Nephron progenitor cell (in vitro differentiated cells): ENCODE measurements at regions not wholly inside any gene's neighbourhood (a gene's known extent, or its start where the extent isn't known, plus 50 kb on each side); places are given as distances from the start of the nearest gene placed in this dataset.
"Not testable (repeated sequence)": the region's sequence is repeated elsewhere in the genome, so short reads cannot be mapped to it uniquely, and the experiment has no call there.

Source experiments
- DNase-seq: peaks from one replicate; pipeline ENCODE4 v3.0.0; 2021
- H3K27ac Mint-ChIP-seq: 2 replicates; pipeline ENCODE4 v1.8.0; 2021; ENCODE audit warnings: mild to moderate bottlenecking, moderate library complexity, mixed read lengths
- H3K27me3 Mint-ChIP-seq: 2 replicates; pipeline ENCODE4 v1.8.0; 2021; ENCODE audit warnings: mild to moderate bottlenecking, low read depth, mixed read lengths; ENCODE audit not compliant: poor library complexity
- H3K36me3 Mint-ChIP-seq: 2 replicates; pipeline ENCODE4 v1.8.0; 2021; ENCODE audit warnings: low read depth, mixed read lengths
- H3K4me1 Mint-ChIP-seq: 2 replicates; pipeline ENCODE4 v1.8.0; 2021; ENCODE audit warnings: mixed read lengths
- H3K4me3 Mint-ChIP-seq: 2 replicates; pipeline ENCODE4 v1.8.0; 2021; ENCODE audit warnings: mild to moderate bottlenecking, moderate library complexity, mixed read lengths
- H3K9me3 Mint-ChIP-seq: 2 replicates; pipeline ENCODE4 v1.8.0; 2021; ENCODE audit warnings: mild to moderate bottlenecking, moderate library complexity, mixed read lengths
- CTCF ChIP-seq: fragments of 200-600 bp; sonication (generic); IDR thresholded peaks from 2 replicates; pipeline ENCODE4 v1.5.0; 2021; ENCODE audit warnings: antibody characterized with exemption

DNA sequence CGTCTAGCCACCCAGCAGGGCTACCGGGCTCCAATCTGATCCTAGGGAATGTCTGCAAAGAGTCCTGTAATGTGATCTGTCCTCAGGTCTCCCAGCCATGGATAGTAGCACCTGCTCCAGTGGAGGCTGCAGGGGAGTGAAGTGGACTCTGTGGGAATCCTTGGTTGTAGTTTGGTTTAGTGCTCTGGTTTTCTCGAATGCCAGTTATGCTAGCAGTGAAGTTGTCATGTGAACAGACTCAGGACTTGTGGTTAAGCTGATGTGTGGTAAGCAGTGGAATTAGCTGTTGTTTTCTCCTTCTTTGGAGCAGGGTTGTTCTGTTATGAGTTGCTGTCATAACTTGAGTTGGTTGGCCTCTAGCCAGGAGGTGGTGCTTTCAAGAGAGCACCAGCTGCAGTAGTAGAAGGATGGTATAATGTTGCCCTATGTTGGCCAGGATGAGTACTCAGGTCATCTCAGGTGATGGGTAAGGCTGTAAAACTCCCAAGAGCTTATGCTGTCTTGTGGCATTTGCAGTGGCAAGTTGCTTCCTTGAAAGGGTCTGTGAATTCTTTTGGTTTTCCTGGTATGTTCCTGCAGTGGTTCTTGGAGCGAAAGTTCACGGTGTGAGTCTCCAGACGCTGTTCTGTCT is 390.2 kb downstream of the UTRN start:
- H3K4me1 Mint-ChIP-seq: no peaks in the 10 kb centered on the region
- no peak for DNase-seq
- H3K9me3 Mint-ChIP-seq: peaks cover 62% of the 10 kb centered on the region
- peaks cover 6% of the 10 kb centered on the region for H3K27me3 Mint-ChIP-seq
- H3K4me3 Mint-ChIP-seq: no peak overlapping the region
- H3K27ac Mint-ChIP-seq: no peak overlapping the region
- H3K36me3 Mint-ChIP-seq: peaks cover 44% of the 10 kb centered on the region
- TF ChIP-seq CTCF: no peak

DNA sequence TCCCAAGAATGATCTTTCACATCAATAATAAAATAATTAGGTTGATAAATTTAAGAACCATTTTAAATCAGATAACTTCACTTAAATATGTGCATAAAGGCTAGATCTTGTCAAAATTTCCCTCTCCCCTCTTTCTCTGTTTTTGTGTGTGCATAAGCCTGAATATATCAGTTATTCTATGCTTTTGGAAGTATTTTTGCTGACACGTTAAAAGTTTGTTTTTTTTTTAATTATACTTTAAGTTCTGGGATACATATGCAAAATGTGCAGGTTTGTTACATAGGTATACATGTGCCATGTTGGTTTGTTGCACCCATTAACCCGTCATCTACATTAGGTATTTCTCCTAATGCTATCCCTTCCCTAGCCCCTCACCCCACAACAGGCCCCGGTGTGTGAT is 391.2 kb downstream of the UTRN start:
- not testable (repeated sequence) for H3K4me1 Mint-ChIP-seq, H3K27me3 Mint-ChIP-seq, DNase-seq, H3K27ac Mint-ChIP-seq, H3K4me3 Mint-ChIP-seq
- peaks cover 52% of the 10 kb centered on the region for H3K9me3 Mint-ChIP-seq
- peaks cover 42% of the 10 kb centered on the region for H3K36me3 Mint-ChIP-seq

DNA sequence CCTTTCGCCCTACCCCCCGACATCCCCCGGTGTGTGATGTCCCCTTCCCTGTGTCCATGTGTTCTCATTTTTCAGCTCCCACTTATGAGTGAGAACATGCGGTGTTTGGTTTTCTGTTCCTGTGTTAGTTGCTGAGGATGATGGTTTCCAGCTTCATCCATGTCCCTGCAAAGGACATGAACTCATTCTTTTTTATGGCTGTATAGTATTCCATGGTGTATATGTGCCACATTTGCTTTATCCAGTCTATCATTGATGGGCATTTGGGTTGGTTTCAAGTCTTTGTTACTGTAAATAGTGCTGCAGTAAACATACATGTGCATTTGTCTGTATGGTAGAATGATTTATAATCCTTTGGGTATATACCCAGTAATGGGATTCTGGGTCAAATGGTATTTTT is 392.1 kb downstream of the UTRN start:
- H3K4me1 Mint-ChIP-seq: not testable (repeated sequence)

DNA sequence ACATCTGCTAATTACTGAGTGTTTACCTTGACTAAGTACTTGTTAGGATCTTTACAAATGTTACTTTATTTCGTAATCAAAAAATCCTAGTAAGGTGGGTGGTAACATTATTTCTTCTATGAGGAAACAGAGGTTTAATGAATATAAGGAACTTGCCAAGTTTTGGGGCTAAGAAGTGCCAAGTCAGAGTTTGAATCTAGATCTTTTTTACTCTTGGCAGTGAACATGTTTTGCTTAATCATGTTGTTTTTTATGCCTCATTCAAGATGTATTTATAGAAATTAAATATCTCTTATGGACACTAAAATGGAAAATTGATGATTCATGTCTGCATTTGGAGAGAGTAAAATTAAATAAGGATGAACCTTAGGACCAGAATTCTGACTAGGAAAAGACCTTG is 393.7 kb downstream of the UTRN start:
- Mint-ChIP-seq H3K4me3 (no peak overlapping the region), H3K27me3 (peaks cover 4% of the 10 kb centered on the region), H3K9me3 (peaks cover 27% of the 10 kb centered on the region), H3K27ac (no peak overlapping the region), H3K4me1 (no peaks in the 10 kb centered on the region), H3K36me3 (peaks cover 36% of the 10 kb centered on the region)
- no peak for TF ChIP-seq CTCF
- DNase-seq: no peak

More for the DNA sequence above, 392.1 kb downstream of the UTRN start:
- H3K27ac Mint-ChIP-seq, H3K4me3 Mint-ChIP-seq, DNase-seq, H3K27me3 Mint-ChIP-seq: not testable (repeated sequence)
- Mint-ChIP-seq H3K36me3 (peaks cover 39% of the 10 kb centered on the region), H3K9me3 (peaks cover 43% of the 10 kb centered on the region)

DNA sequence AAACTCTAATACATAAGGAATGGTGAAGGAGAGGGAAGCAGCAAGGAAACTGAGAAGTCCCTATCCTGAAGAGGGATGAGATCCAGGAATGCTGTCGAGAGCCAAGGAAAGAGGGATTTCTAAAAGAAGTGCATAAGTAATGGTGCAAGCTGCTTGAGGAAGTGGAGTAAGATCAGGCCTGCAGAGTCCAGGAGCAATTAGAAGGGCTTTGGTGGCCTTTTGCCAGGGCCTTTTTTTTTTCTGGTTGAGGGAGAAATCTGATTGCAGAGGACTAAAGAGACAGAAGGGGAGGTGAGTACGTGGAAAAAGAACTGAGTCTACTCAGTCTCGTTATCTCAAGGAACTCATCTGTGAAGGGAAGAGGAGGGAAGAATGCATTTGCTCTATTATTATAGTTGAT is 396.2 kb downstream of the UTRN start:
- no peak for DNase-seq
- peaks cover 21% of the 10 kb centered on the region for H3K9me3 Mint-ChIP-seq
- H3K27ac Mint-ChIP-seq: peak overlapping the region; percentile 18
- H3K4me1 Mint-ChIP-seq: no peaks in the 10 kb centered on the region
- TF ChIP-seq CTCF: no peak
- peaks cover 48% of the 10 kb centered on the region for H3K36me3 Mint-ChIP-seq
- no peak overlapping the region for H3K4me3 Mint-ChIP-seq
- peaks cover 4% of the 10 kb centered on the region for H3K27me3 Mint-ChIP-seq

- Mint-ChIP-seq H3K4me3 (no peak overlapping the region), H3K4me1 (no peaks in the 10 kb centered on the region), H3K27me3 (peaks cover 4% of the 10 kb centered on the region), H3K27ac (no peak overlapping the region), H3K9me3 (peaks cover 35% of the 10 kb centered on the region), H3K36me3 (peaks cover 69% of the 10 kb centered on the region)
- TF ChIP-seq CTCF: no peak
- no peak for DNase-seq
Measured at GRCh38 chr6:144683216-144684070, 398.3 kb downstream of the UTRN start.

DNA sequence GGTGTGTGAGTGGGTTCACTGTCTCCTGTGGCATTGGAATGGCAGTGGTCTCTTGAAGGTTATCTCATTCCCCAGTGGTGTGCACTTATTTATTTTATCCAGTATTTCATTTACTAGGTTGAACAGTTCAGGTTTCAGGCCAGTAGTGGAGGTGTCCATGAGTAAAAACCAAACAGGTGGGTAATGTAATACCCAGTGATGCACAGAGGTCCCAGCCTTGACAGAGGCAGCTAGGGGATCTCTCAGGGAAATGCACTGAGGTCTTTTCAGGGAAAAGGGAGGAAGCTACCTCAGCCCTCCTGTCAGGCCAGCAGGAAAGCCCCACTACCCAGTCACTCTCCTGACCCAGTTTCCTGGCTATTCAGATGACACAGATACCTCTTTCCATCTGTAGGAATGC is 403.6 kb downstream of the UTRN start:
- no peak overlapping the region for H3K27ac Mint-ChIP-seq
- H3K36me3 Mint-ChIP-seq: peaks cover 75% of the 10 kb centered on the region

More for the DNA sequence above, 403.6 kb downstream of the UTRN start:
- Mint-ChIP-seq H3K27me3 (peaks cover 2% of the 10 kb centered on the region), H3K4me3 (no peak overlapping the region), H3K9me3 (peaks cover 59% of the 10 kb centered on the region), H3K4me1 (no peaks in the 10 kb centered on the region)
- no peak for DNase-seq
- TF ChIP-seq CTCF: no peak
